Nephron progenitor cell (in vitro differentiated cells): ENCODE measurements at regions not wholly inside any gene's neighbourhood (a gene's known extent, or its start where the extent isn't known, plus 50 kb on each side); places are given as distances from the start of the nearest gene placed in this dataset.

ENCODE experiments used
- DNase-seq: peaks from one replicate; pipeline ENCODE4 v3.0.0; 2021
- H3K27ac Mint-ChIP-seq: 2 replicates; pipeline ENCODE4 v1.8.0; 2021; ENCODE audit warnings: mild to moderate bottlenecking, moderate library complexity, mixed read lengths
- H3K27me3 Mint-ChIP-seq: 2 replicates; pipeline ENCODE4 v1.8.0; 2021; ENCODE audit warnings: mild to moderate bottlenecking, low read depth, mixed read lengths; ENCODE audit not compliant: poor library complexity
- H3K36me3 Mint-ChIP-seq: 2 replicates; pipeline ENCODE4 v1.8.0; 2021; ENCODE audit warnings: low read depth, mixed read lengths
- H3K4me1 Mint-ChIP-seq: 2 replicates; pipeline ENCODE4 v1.8.0; 2021; ENCODE audit warnings: mixed read lengths
- H3K4me3 Mint-ChIP-seq: 2 replicates; pipeline ENCODE4 v1.8.0; 2021; ENCODE audit warnings: mild to moderate bottlenecking, moderate library complexity, mixed read lengths
- H3K9me3 Mint-ChIP-seq: 2 replicates; pipeline ENCODE4 v1.8.0; 2021; ENCODE audit warnings: mild to moderate bottlenecking, moderate library complexity, mixed read lengths
- CTCF ChIP-seq: fragments of 200-600 bp; sonication (generic); IDR thresholded peaks from 2 replicates; pipeline ENCODE4 v1.5.0; 2021; ENCODE audit warnings: antibody characterized with exemption

- H3K36me3 Mint-ChIP-seq = no peaks in the 10 kb centered on the region
- TF ChIP-seq CTCF = no peak
- no peak for DNase-seq
- H3K4me3 Mint-ChIP-seq = no peak overlapping the region
- H3K27ac Mint-ChIP-seq = no peak overlapping the region
- peaks cover 12% of the 10 kb centered on the region for H3K9me3 Mint-ChIP-seq
- H3K27me3 Mint-ChIP-seq = peaks cover 3% of the 10 kb centered on the region
- peaks cover 61% of the 10 kb centered on the region for H3K4me1 Mint-ChIP-seq
Observed at GRCh38 chr10:3480281-3480989, 304.6 kb downstream of the KLF6 start.

GRCh38 chr10:3478632-3479240 is 306.2 kb upstream of the PITRM1 start:
- no peak for DNase-seq
- Mint-ChIP-seq H3K27me3 (peaks cover 4% of the 10 kb centered on the region), H3K4me1 (peaks cover 49% of the 10 kb centered on the region), H3K9me3 (peaks cover 12% of the 10 kb centered on the region), H3K27ac (no peak overlapping the region), H3K4me3 (no peak overlapping the region), H3K36me3 (no peaks in the 10 kb centered on the region)
- TF ChIP-seq CTCF = no peak

- H3K27me3 Mint-ChIP-seq = peaks cover 8% of the 10 kb centered on the region
- H3K36me3 Mint-ChIP-seq = no peaks in the 10 kb centered on the region
- H3K4me3 Mint-ChIP-seq = no peak overlapping the region
- H3K4me1 Mint-ChIP-seq = peaks cover 43% of the 10 kb centered on the region
- DNase-seq = no peak
- peaks cover 12% of the 10 kb centered on the region for H3K9me3 Mint-ChIP-seq
- TF ChIP-seq CTCF = no peak
- H3K27ac Mint-ChIP-seq = no peak overlapping the region
Observed at GRCh38 chr10:3478153-3478552, 305.6 kb upstream of the PITRM1 start.

- peaks cover 41% of the 10 kb centered on the region for H3K4me1 Mint-ChIP-seq
- no peaks in the 10 kb centered on the region for H3K36me3 Mint-ChIP-seq
- peaks cover 12% of the 10 kb centered on the region for H3K9me3 Mint-ChIP-seq
- TF ChIP-seq CTCF = no peak
- no peak for DNase-seq
- no peak overlapping the region for H3K4me3 Mint-ChIP-seq
- peaks cover 8% of the 10 kb centered on the region for H3K27me3 Mint-ChIP-seq
- H3K27ac Mint-ChIP-seq = no peak overlapping the region
Observed at GRCh38 chr10:3477683-3478082, 305.1 kb upstream of the PITRM1 start.

GRCh38 chr10:3476640-3477448 is 304.3 kb upstream of the PITRM1 start:
- Mint-ChIP-seq H3K36me3 (no peaks in the 10 kb centered on the region), H3K27me3 (peaks cover 5% of the 10 kb centered on the region), H3K4me3 (no peak overlapping the region), H3K4me1 (peaks cover 39% of the 10 kb centered on the region), H3K9me3 (peaks cover 15% of the 10 kb centered on the region), H3K27ac (peak overlapping the region; percentile 4)
- no peak for TF ChIP-seq CTCF
- no peak for DNase-seq
